ENCODE measurements at regions not wholly inside any gene's neighbourhood (a gene's known extent, or its start where the extent isn't known, plus 50 kb on each side); places are given as distances from the start of the nearest gene placed in this dataset.

- no peak for TF ChIP-seq CTCF (IDR thresholded peaks at IDR 0.05; ENCODE audit: insufficient read depth, low read length, poor library complexity, severe bottlenecking)
- TF ChIP-seq EZH2phosphoT487 (conservative IDR thresholded peaks at IDR 0.05; ENCODE audit: low read length): no peak
Measured at GRCh38 chr7:112962815-112963214, 123.8 kb downstream of the GPR85 start.

Data from SU-DHL-6 (cell line).